ENCODE measurements at regions not wholly inside any gene's neighbourhood (a gene's known extent, or its start where the extent isn't known, plus 50 kb on each side); places are given as distances from the start of the nearest gene placed in this dataset.

- no peak for TF ChIP-seq Cebpa-rat (IDR thresholded peaks at IDR 0.05)
- Histone ChIP-seq H3K27ac (no peak overlapping the region), H3K4me1 (no peaks in the 10 kb centered on the region), H4K20me1 (no peaks in the 10 kb centered on the region), H3K9me3 (peaks cover 4% of the 10 kb centered on the region; the same call in 1 of the 2 replicates), H3K27me3 (no peaks in the 10 kb centered on the region), H3K4me2 (no peak overlapping the region), H3K4me3 (no peak overlapping the region), H3K36me3 (no peaks in the 10 kb centered on the region), H3K9ac (no peak overlapping the region)
These were observed 90.9 kb downstream of the ETAA1 start for GRCh38 chr2:67487993-67488392.

GRCh38 chr2:67489396-67489795 is 92.3 kb downstream of the ETAA1 start:
- Histone ChIP-seq H3K4me3 (no peak overlapping the region), H4K20me1 (no peaks in the 10 kb centered on the region), H3K4me2 (no peak overlapping the region), H3K36me3 (no peaks in the 10 kb centered on the region), H3K9ac (no peak overlapping the region), H3K4me1 (no peaks in the 10 kb centered on the region), H3K9me3 (peaks cover 4% of the 10 kb centered on the region; the same call in 1 of the 2 replicates), H3K27ac (no peak overlapping the region), H3K27me3 (no peaks in the 10 kb centered on the region)
- no peak for TF ChIP-seq Cebpa-rat (IDR thresholded peaks at IDR 0.05)

DNA sequence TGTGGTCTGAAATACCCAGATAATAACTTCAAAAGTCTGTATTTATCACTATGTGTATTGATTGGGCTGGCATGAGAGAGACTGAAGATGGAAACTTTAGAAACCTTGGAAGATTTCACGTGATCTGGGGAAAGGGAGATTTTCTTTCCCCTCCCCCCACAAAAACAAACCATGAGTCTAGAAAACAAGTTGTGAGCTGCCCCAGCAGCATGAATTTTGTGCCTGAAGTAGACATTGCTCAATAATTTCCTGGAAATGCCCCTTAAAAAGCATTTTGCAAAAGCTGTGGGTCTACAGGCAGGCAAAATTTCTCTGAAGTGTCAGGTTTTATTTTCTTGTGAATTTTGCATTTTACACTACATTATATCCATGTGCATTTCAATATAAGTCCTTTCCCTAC is 101.8 kb downstream of the ETAA1 start:
- Histone ChIP-seq H3K4me3 (no peak overlapping the region), H3K27ac (no peak overlapping the region), H3K9ac (no peak overlapping the region), H3K4me1 (no peaks in the 10 kb centered on the region), H3K4me2 (no peak overlapping the region), H3K9me3 (no peaks in the 10 kb centered on the region), H3K27me3 (no peaks in the 10 kb centered on the region), H3K36me3 (no peaks in the 10 kb centered on the region), H4K20me1 (no peaks in the 10 kb centered on the region)
- TF ChIP-seq Cebpa-rat (IDR thresholded peaks at IDR 0.05) = no peak

- H3K4me2 ChIP-seq = no peak overlapping the region
- H3K27ac ChIP-seq = no peak overlapping the region
- no peak for TF ChIP-seq Cebpa-rat (IDR thresholded peaks at IDR 0.05)
- H3K36me3 ChIP-seq = no peaks in the 10 kb centered on the region
- no peak overlapping the region for H3K9ac ChIP-seq
- H3K27me3 ChIP-seq = no peaks in the 10 kb centered on the region
- H4K20me1 ChIP-seq = no peaks in the 10 kb centered on the region
- H3K4me1 ChIP-seq = no peaks in the 10 kb centered on the region
- H3K4me3 ChIP-seq = no peak overlapping the region
- no peaks in the 10 kb centered on the region for H3K9me3 ChIP-seq
These were observed 102.9 kb downstream of the ETAA1 start for GRCh38 chr2:67499989-67500388.

GRCh38 chr2:67500541-67500940 is 103.4 kb downstream of the ETAA1 start:
- H3K9me3 ChIP-seq = no peaks in the 10 kb centered on the region
- no peak for TF ChIP-seq Cebpa-rat (IDR thresholded peaks at IDR 0.05)
- no peak overlapping the region for H3K4me3 ChIP-seq
- H3K27me3 ChIP-seq = no peaks in the 10 kb centered on the region
- no peak overlapping the region for H3K4me2 ChIP-seq
- no peaks in the 10 kb centered on the region for H3K4me1 ChIP-seq
- H3K9ac ChIP-seq = no peak overlapping the region
- H3K27ac ChIP-seq = no peak overlapping the region
- no peaks in the 10 kb centered on the region for H3K36me3 ChIP-seq
- no peaks in the 10 kb centered on the region for H4K20me1 ChIP-seq

- Histone ChIP-seq H3K36me3 (no peaks in the 10 kb centered on the region), H3K9ac (no peak overlapping the region), H3K9me3 (no peaks in the 10 kb centered on the region), H4K20me1 (no peaks in the 10 kb centered on the region), H3K4me3 (no peak overlapping the region), H3K4me1 (no peaks in the 10 kb centered on the region), H3K27me3 (no peaks in the 10 kb centered on the region), H3K27ac (no peak overlapping the region), H3K4me2 (no peak overlapping the region)
- no peak for TF ChIP-seq Cebpa-rat (IDR thresholded peaks at IDR 0.05)
These were observed 105.4 kb downstream of the ETAA1 start for GRCh38 chr2:67502346-67503065.

DNA sequence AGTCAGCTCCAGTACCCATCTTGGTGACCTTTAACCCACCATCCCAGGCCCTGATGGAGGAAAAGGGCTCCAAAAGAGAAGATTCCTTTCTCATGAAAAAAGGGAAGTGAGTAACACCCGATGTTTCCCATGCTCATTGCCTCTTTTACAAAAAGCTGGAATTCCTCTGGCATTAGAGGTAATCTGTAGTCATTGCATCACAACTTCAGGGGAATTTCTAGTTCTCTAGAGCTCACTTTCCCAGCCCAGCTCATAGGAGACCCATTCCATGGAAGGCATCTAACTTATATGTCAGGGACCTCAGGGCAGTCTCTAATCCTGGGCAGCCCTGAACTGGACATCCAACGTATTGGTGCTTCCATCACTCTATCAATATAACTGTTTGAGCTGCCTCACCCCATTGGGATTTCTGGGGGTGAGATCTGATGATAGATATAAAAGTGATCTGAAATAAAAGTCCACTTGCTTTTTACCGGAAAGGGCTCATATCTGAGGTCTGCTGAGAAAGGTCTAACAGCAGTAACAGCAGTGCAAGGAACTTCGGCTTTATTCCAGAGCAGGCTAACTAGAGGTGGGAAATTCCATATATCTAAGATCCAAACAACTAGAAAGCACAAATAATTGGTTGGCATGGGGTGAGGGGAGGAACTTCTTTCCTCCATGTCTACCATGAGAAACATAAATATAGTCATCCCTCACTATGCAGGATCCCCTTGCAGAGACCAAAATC is 106.1 kb downstream of the ETAA1 start:
- Histone ChIP-seq H3K9me3 (no peaks in the 10 kb centered on the region), H3K4me1 (no peaks in the 10 kb centered on the region), H3K4me3 (no peak overlapping the region), H3K36me3 (no peaks in the 10 kb centered on the region), H3K9ac (no peak overlapping the region), H4K20me1 (no peaks in the 10 kb centered on the region), H3K27me3 (no peaks in the 10 kb centered on the region), H3K4me2 (no peak overlapping the region), H3K27ac (no peak overlapping the region)
- no peak for TF ChIP-seq Cebpa-rat (IDR thresholded peaks at IDR 0.05)

- Histone ChIP-seq H3K9me3 (no peaks in the 10 kb centered on the region), H3K27me3 (no peaks in the 10 kb centered on the region), H3K4me2 (no peak overlapping the region), H3K4me1 (no peaks in the 10 kb centered on the region), H3K27ac (no peak overlapping the region), H3K9ac (no peak overlapping the region), H4K20me1 (no peaks in the 10 kb centered on the region), H3K4me3 (no peak overlapping the region), H3K36me3 (no peaks in the 10 kb centered on the region)
- TF ChIP-seq Cebpa-rat (IDR thresholded peaks at IDR 0.05) = no peak
These were observed 113.6 kb downstream of the ETAA1 start for GRCh38 chr2:67510745-67511144.

DNA sequence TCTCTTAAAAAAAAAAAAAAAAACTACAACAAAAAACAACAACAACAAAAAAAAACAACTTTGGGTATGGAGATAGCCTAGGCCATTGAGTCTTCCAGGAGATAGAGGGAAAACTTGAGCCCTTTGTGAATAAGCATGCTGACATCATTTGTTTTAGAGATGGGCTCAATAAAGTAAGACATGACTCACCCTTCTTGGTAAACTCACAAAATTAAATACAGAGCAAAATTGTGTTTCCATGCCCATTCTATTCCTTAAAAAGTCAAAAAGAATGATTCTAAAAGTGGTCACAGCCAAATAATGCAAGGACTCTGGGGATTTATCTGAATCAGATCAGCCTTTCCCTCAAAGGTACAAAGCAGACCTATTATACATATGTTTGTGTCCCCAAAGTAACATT is 117.4 kb downstream of the ETAA1 start:
- Histone ChIP-seq H3K27ac (no peak overlapping the region), H3K4me3 (no peak overlapping the region), H3K9me3 (no peaks in the 10 kb centered on the region), H3K4me1 (no peaks in the 10 kb centered on the region), H4K20me1 (no peaks in the 10 kb centered on the region), H3K27me3 (no peaks in the 10 kb centered on the region), H3K4me2 (no peak overlapping the region), H3K9ac (no peak overlapping the region), H3K36me3 (no peaks in the 10 kb centered on the region)
- TF ChIP-seq Cebpa-rat (IDR thresholded peaks at IDR 0.05) = no peak

DNA sequence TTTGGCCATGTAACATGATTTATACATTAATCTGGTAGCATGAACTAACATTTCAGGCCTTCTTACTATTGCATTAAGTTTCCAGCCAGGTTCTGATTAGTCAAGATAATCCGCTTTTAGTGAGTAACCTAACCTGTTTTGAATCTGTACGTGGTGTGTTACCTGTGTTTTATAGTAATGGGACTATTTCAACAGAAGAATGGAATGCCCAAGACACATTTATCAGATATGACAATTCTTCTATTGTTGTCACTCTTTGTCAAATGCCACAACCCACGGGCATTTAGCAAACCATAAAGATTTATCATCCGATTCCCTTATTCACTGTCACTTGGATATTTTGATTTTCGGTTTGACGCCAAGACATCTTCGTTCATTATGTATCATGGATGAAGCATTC is 117.9 kb downstream of the ETAA1 start:
- H3K9me3 ChIP-seq = no peaks in the 10 kb centered on the region
- no peak overlapping the region for H3K4me3 ChIP-seq
- H3K36me3 ChIP-seq = no peaks in the 10 kb centered on the region
- H3K27me3 ChIP-seq = no peaks in the 10 kb centered on the region
- TF ChIP-seq Cebpa-rat (IDR thresholded peaks at IDR 0.05) = no peak
- H3K27ac ChIP-seq = no peak overlapping the region
- H3K4me1 ChIP-seq = no peaks in the 10 kb centered on the region
- H4K20me1 ChIP-seq = no peaks in the 10 kb centered on the region
- no peak overlapping the region for H3K9ac ChIP-seq
- H3K4me2 ChIP-seq = no peak overlapping the region

Measured in BLaER1 (cell line).